Pulmonary artery endothelial cell (primary cell): ENCODE measurements at regions not wholly inside any gene's neighbourhood (a gene's known extent, or its start where the extent isn't known, plus 50 kb on each side); places are given as distances from the start of the nearest gene placed in this dataset.

Experiments
- DNase-seq: peaks from one replicate; pipeline ENCODE4 v3.0.0-alpha.2; 2011; ENCODE audit warnings: low read depth, low spot score

DNA sequence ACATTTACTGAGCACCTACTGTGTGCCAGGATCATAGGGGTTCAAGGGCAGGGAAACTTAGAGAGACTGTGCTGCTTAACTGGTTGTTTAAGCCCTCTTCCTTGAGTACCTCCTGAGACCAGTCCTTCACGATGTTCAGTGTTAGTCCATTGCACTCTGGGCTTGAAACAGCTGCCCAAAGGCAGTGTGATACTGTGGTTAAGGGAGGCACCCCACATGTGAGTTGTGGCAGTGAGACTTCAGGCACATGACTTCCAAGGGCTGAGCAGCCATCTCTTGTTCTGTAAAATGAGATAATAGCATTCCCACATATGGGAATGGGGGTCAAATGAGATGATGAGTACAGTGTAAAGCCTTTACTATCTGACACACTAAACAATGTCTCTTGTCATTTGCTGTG is 75.1 kb downstream of the LINGO1 start:
- DNase-seq: no peak

DNA sequence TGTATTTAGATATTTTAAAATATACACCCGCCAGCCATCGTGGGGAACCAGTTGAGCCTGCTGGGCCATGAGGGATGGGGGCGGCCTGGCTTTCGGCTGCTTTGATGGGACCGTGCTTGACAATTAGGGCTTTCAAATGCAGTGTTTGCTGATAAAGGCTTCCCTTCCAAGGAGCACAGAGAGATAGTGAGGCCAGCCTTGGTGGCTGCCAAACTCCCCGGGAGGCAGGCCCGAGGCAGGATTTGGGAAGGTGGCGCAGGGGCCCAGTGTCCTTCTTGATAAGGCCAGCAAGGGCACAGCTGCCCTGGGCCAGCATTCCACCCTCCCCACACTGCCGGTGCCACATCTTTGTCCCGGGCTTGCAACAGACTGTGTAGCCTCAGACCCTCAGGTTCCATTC is 75.6 kb downstream of the LINGO1 start:
- no peak for DNase-seq

- DNase-seq: no peak
Observed at GRCh38 chr15:77556622-77557021, 76.1 kb downstream of the LINGO1 start.

DNA sequence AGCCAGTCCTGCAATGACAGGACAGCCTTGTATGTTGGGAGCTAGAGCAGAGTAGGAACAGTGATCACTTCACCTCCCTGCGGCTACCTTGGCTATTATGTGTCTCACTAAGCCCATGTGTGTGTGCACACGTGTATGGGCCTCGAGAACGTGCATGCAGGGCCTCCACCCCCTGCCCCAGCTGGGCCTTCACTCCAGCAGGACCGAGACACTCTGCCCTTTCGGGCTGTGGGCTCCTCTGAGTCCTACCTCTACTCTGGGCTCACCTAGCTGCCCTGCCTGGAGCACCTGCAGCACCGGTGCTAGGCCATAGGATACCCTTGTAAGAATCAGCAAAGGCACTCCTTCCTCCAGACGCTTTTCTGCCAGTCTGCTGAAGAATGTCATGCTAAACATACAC is 77.5 kb downstream of the LINGO1 start:
- no peak for DNase-seq

- DNase-seq: no peak
Observed at GRCh38 chr15:77554306-77555080, 78.2 kb downstream of the LINGO1 start.

- DNase-seq: no peak
Observed at GRCh38 chr15:77553695-77554094, 79.0 kb downstream of the LINGO1 start.

- no peak for DNase-seq
Observed at GRCh38 chr15:77553257-77553656, 79.5 kb downstream of the LINGO1 start.

GRCh38 chr15:77552066-77552465 is 80.6 kb downstream of the LINGO1 start:
- DNase-seq: no peak

- DNase-seq: no peak
Observed at GRCh38 chr15:77550301-77551251, 82.1 kb downstream of the LINGO1 start.

GRCh38 chr15:77549576-77550288 is 83.0 kb downstream of the LINGO1 start:
- DNase-seq: no peak

DNA sequence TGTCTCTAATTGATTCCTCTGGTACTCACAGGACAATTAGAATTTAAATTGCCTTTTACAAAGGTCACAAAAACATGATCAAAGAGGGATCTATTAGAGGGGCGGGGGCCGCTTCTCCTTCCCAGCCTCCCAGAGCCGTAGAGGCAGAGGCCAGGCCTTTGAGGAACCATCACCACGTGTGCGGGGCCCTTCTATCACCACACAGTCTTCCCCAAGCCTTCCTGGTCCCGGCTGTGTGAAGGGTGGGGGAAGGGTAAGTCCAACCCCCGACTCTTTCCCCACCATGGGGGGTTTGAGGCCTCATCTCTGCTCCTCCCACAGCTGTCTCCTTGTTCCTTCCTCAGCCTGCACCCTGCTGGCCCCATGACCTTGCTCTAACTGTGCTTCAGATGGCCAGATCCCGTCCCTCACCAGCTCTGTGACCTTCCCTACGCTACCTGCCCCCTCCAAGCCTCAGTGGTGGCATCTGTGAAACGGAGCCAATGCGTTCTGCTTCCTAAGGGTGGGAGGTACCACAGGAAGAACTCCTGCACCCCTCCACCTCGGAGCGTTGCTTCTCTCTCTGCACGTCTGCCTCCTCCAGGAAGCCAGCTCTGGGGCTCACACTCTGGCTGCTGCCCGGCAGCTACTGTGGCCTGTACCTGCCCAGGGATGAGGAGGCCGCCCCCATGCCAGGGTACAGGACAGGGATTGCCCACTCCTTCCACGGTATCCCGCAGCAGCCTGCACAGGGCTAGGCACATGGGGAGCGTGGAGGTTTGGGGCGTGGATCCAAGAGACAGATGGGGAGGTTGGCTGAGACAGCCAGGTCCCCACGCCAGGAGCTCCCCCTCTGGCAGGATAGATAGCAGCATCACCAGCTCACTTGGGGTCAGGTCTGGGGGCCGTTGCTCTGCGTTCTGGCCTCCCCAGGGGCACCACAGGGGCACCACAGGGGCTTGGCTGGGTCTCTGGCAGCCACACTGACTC is 83.8 kb downstream of the LINGO1 start:
- DNase-seq: no peak

GRCh38 chr15:77547801-77548588 is 84.7 kb downstream of the LINGO1 start:
- no peak for DNase-seq

DNA sequence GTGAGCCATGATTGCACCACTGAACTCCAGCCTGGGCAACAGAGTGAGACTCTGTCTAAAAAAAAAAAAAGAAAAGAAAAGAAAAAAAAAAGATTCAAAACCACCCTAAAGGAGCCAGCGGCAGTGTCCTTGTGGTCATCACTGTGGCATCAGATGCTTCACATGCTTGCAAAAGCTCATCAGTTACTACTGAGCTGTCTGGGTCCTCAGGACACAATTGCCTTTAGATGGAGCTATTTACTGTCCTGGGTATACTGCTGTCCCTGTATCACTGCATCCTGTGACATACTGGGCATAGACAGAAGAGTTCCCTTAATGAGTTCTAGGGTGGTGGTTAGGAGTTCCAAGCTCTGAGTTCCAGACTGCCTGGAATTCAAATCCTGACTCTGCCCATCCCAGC is 85.8 kb downstream of the LINGO1 start:
- DNase-seq: no peak

DNA sequence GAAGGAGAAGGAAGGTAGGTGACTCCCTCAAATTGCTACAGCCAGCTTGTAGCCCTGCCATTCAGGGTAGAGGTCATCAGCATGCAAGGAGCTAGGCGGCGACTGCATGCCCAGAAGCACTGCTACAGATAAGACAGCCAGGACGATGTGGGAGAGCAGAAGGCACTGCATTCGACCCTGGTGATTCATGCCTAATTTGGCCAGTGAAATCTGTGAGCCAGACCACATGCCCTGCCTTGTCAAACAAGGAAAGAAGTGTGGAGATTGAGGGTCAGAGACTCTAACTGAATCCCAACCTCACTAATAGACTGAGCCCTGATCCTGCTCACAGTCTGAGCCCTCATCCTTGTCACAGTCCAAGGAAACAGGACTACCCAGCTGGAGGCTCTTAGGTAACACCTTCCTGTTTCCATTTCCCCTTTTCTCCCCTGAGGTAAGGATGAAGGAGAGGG is 86.6 kb downstream of the LINGO1 start:
- no peak for DNase-seq

DNA sequence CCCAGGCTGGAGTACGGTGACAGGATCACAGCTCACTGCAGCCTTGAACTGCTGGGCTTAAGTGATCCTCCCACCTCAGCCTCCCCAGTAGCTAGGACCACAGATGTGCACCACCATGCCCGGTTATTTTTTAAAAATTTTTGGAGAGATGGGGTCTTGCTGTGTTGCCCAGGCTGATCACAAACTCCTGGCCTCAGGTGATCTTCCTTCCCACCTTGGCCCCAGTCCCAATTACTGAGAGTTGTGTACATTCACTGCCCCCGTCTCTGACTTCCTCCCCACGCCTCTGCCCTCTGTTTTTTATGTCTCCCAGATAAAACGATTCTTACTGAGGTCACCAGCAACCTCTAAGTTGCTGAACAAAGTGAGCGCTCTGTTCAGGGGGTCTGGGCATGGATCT is 87.7 kb downstream of the LINGO1 start:
- no peak for DNase-seq

DNA sequence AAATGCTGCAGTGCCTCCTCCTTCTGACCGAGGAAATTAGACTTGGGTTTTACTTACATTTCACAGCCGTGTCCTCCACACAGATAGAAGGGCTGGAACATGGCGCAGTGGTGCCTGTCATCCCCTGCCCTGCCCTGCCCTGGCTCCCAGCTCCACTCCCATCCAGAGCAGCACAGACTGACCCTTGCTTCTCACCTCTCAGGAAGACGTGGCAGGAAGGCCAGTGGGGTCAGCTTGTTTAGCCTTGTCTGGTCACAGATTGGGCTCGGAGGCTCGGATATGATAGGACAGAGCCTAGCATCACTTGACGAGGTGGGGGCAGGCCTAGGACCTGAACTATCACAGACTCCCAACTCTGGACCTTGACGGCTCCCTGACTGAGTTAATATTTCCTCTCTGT is 88.5 kb downstream of the LINGO1 start:
- DNase-seq: no peak

DNA sequence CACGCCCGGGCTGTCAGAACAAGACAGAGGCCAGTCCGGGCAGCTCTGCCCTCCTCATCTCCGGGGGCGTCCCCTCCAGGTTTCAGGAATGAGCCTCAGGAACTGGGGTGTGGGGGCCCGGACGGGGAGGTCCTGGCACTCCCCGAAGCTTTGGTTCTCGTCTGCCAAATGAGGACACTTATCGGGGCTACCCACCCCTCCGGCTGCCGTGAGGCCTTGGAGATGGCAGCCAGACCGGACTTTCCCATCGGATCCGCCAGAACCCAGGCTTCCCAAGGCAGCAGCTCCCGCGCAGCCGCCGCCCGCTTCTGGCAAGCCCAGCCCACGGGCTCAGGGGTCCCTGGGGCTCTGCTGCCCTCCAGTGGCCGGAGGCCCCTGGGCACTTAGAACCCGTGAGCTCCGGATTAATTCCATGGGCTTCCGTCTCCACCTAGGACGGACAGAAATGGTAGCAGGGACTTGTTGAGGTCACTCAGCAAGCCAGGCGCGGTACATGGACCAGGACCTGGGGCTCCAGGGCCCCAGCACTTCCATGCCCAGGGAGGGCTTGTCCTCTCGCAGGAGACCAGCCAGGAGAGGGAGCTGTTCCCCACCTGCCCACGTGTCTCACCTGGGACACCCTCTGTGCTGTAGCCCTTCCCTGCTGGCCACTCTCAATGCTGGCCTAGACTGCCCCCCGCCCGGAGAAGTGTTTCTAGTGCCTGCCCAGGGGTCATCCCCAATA is 89.4 kb downstream of the LINGO1 start:
- DNase-seq: peak; percentile 63

- DNase-seq: no peak
Observed at GRCh38 chr15:77542491-77543001, 90.2 kb downstream of the LINGO1 start.
